ENCODE measurements at regions not wholly inside any gene's neighbourhood (a gene's known extent, or its start where the extent isn't known, plus 50 kb on each side); places are given as distances from the start of the nearest gene placed in this dataset.
"Not testable (repeated sequence)": the region's sequence is repeated elsewhere in the genome, so short reads cannot be mapped to it uniquely, and the experiment has no call there.

DNA sequence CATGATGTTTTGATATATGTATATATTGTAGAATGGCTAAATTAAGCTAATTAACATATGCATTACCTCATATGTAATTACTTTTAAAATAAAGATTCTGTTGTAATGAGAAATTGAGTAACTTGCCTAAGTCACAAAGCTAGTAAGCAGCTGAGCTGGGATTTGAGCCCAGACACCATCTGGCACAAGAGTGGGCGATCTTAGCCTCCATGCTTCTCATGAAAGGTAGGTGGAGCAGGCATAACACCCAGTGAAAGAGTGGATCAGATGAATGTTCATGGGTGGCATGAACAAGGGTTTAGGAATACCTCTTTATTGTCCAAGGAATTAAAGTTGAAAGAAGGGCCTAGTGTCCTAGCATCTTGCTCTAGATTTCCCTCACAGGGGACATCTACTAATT lies 365.4 kb downstream of the TFAP2B start:
- intact Hi-C loops (cut with DNase I) = no loop called here
- no peak for DNase-seq

DNA sequence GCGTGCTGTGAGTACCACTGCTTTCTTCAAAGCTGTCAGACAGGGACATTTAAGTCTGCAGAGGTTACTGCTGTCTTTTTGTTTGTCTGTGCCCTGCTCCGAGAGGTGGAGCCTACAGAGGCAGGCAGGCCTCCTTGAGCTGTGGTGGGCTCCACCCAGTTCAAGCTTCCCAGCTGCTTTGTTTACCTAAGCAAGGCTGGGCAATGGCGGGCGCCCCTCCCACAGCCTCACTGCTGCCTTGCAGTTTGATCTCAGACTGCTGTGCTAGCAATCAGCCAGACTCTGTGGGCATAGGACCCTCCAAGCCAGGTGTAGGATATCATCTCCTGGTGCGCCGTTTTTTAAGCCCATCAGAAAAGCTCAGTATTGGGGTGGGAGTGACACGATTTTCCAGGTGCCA lies 374.5 kb downstream of the TFAP2B start:
- intact Hi-C loops (cut with DNase I); DNase-seq: not testable (repeated sequence)

DNA sequence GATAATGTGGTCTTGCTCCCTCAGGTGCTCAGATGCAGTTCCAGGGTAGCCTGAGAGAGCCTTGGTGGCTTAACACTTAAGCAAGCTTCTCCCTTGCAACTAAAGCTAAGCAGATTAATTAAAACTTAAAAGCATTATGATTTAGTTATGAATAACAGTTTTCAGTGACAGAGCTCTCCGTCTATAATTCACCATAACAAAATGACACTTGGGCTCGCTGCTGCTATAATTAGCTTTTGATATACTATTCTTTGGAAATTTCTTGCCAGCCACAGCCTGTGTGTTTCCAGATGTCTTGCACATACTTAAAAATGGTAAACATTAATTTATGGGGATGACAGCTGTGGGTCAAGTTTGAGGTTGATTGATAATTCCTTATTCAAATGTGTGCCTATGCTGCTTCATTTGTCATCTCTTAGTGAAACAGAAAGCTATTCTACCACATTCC lies 380.5 kb downstream of the TFAP2B start:
- intact Hi-C loops (cut with DNase I) = no loop called here
- DNase-seq = no peak

DNA sequence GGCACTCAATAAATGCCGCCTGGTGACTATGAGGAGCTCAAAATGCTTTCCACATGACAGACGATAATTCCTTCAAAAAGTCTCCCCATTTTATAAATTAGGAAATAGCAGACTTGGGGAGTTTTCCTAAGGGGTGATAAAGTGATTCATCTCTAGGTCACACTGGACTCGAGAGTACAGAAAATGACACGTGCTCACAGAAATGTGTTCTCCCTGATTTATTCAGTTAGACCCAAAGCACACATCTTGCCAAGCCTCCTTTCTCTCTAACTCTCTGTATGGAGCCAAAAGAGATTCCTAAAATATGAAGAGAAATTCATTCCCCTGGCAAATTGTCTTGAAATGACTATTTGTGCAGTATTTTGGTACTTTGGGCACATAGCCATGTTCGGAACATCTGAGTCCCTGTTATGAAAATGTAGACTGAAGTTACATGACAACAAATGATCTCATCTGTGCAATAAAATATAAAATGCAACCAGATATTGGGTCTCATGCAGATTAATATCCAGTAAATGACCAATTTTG lies 381.1 kb downstream of the TFAP2B start:
- intact Hi-C loops (cut with DNase I) = no loop called here
- DNase-seq = no peak

DNA sequence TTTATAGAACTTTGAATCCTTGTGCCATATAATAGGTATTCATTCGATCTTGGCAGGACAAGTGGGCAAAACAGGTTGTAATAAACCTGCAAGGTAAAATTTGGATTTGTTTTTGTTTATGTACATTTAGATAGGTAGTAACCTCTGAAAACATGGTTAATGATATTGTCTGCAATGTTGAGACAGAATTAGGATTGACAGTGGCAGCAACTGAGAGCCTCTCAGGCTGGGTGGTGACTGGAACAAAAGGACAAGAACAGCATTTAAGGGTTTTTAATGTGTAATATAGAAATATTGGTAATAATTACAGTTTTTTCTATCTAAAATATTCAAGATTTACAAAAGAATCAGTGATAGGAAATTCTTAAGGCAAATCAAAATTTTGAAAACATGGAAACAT lies 382.0 kb downstream of the TFAP2B start:
- DNase-seq = no peak
- intact Hi-C loops (cut with DNase I) = no loop called here

DNA sequence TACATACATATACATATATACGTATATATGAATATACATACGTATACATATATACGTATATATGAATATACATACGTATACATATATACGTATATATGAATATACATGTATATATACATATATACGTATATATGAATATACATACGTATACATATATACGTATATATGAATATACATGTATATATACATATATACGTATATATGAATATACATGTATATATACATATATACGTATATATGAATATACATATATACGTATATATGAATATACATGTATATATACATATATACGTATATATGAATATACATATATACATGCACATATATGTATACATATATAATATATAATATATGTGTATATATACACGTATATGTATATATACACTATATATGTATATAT lies 384.0 kb downstream of the TFAP2B start:
- DNase-seq; intact Hi-C loops (cut with DNase I): not testable (repeated sequence)

DNA sequence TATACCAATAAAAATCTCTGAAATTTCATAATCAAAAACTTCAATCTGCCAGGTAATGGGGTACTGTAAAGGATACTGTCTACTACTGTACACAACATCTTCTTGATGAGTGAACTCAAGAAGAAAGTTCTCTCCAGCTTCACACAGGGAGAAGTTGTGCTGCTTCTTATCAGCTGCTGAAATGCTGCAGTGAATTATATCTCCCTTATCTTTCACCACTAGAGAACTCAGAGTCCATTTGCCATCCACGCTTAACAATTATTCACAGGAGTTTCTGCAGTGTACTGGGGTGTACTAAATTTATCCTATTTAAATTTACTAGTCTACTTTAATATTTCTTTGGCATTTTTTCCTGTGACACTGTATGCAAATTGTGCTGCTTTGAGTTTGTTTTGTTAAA lies 384.8 kb downstream of the TFAP2B start:
- intact Hi-C loops (cut with DNase I) = no loop called here

DNA sequence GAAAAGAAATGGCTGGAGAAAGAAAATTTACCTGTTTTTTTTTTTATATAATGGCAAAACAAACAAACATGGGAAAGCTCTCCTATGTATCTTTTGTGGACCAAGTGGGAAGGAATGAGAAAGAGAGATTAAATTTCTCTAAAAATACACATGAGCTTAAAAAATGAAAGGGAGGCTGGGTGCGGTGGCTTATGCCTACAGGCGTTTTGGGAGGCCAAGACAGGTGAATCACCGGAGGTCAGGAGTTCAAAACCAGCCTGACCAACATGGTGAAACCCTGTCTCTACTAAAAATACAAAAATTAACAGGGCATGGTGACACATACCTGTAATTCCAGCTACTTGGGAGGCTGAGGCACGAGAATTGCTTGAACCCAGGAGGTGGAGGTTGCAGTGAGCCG lies 388.0 kb downstream of the TFAP2B start:
- intact Hi-C loops (cut with DNase I); DNase-seq: not testable (repeated sequence)

More for the DNA sequence above, 384.8 kb downstream of the TFAP2B start:
- no peak for DNase-seq

DNA sequence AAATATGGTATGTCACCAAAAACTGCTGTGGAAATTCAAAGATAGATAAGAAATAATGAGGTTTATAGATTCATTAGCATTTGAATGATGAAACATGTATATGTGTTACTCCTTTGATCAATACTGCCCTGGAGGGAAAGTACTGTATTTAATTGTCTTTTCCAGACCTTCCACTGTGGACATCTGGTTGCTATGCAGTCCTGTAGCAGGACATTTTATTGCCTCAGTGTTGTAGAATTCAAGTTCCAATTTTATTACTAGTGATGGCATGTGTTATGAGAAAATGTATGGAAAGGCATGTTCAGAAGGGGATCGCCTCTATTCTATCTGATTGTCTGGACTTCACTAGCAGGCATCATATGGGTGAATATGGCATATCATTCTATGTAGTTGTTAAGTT lies 391.0 kb downstream of the TFAP2B start:
- intact Hi-C loops (cut with DNase I) = no loop called here
- no peak for DNase-seq

DNA sequence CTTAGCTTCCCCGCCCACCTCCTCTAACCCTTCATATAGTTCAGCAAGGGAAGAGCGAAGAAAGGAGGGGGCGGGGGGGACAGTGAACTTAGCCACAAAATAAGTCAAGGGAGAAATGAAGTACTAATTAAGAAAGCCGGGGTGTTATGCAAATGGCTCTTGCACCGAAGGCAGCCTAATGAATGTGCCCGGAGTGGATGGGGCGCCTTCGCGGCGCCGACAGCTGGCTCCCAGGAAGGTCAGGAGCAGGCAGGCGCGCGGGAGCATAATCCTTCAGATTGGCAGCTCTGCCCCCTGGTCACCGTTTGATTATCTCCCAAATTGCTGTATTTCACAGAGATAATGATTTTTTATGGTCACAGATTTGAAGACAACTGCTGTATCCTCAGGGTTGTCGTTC lies 395.1 kb downstream of the TFAP2B start:
- DNase-seq = peak in 22 of 42 donors; percentile 1 to 45 (median 8)
- intact Hi-C loops (cut with DNase I) = no loop called here

DNA sequence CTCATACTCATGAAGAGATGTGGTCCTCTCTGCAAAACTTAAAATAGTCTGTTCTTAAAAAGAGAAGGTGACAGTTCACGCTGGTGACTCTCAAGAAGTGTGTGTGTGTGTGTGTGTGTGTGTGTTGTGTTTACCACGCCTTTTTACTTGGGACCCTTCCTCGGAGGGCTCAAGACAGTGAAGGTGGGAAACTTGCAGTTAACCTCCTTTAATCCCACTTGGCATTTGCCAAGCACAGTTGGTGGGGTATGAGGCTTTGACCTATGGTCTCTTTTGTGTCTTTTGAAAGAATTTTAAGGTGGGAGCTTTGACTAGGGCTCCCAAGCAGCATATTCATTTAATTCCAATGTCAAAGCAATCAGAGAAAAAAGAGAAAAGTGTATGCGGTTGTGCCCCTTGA lies 395.8 kb downstream of the TFAP2B start:
- DNase-seq = no peak
- intact Hi-C loops (cut with DNase I) = no loop called here

DNA sequence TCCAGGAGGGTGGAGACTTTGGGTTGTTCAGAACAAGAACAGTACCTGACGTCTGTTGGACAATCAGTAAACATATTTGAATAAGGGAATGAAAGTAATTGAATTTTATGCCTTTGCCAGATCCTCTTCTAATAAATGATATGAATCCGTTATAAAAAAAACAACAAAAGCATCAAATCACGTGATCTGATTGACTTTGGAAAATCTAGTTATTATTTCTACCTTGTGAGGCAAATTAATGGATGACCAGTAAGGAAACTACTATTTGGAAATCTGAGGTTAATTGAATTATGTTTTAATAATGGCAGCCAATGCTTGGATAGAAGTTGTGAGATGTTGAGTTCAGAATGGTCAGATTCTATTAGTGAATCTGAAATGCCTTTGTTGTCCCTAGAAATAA lies 399.5 kb downstream of the TFAP2B start:
- no peak for DNase-seq
- intact Hi-C loops (cut with DNase I) = no loop called here

DNA sequence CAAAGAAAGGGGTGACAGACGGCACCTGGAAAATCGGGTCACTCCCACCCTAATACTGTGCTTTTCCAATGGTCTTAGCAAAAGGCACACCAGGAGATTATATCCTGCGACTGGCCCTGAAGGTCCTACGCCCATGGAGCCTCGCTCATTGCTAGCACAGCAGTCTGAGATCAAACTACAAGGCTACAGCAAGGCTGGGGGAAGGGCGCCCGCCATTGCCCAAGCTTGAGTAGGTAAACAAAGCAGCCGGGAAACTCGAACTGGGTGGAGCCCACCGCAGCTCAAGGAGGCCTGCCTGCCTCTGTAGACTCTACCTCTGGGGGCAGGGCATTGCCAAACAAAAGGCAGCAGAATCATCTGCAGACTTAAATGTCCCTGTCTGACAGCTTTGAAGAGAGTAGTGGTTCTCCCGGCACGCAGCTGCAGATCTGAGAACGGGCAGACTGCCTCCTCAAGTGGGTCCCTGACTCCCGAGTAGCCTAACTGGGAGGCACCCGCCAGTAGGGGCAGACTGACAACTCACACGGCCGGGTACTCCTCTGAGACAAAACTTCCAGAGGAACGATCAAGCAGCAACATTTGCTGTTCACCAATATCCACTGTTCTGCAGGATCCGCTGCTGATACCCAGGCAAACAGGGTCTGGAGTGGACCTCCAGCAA lies 406.0 kb downstream of the TFAP2B start:
- DNase-seq; intact Hi-C loops (cut with DNase I): not testable (repeated sequence)

DNA sequence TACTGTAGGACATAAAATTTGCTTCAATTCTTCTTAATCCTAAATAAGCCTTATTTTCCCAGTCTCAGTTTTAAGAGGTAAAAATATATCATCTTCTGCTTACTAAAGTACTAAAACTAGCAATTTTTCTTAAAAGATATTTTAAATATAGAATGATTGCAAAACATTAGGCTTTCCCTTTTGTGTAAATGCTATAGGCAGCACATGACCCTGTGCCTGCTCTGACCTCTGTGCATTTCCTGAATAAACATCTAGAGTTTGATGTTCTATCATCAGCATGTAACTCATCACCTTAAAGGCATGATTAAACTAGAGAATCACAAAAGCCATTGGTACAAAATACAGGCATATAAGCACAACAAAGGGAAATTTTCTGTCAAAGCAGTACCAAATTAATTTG lies 422.7 kb downstream of the TFAP2B start:
- intact Hi-C loops (cut with DNase I) = no loop called here
- DNase-seq = no peak

DNA sequence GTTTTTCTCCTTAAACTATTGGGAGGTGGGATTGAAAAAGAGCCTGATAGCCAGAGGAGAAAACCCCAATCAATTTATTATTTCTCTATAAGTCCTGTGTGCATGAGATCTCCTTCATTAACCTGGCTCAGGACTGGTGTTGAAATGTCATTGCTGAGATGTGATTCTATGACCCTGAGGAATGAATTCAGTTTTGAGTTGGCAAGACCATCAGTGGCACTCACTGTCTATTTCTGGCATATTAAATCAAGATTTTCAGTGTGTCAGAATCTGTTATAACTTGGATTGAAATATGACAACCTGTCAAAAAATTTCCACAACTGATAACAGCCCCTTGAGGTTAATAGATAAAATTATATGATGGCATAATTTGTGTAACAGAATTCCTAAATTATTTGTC lies 431.1 kb downstream of the TFAP2B start:
- DNase-seq = no peak
- intact Hi-C loops (cut with DNase I) = no loop called here

DNA sequence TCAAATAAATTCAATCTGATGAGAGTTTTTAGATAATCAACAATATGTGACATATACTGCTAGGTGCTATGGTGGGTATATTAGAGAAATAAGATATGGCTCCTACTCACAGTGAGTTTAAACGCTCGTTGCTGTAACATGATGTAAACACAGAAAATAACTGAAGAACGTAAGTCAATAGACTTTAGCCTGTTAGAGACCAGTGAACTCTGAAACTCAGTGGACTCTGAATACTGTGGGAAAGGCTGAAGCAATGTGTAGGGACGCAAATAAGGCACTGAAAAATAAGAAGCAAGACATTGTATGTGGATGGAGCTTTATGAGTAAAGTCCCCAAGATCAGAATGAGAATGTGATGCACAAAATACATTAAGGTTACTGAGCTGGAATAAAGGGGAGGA lies 431.6 kb downstream of the TFAP2B start:
- intact Hi-C loops (cut with DNase I) = no loop called here
- no peak for DNase-seq

DNA sequence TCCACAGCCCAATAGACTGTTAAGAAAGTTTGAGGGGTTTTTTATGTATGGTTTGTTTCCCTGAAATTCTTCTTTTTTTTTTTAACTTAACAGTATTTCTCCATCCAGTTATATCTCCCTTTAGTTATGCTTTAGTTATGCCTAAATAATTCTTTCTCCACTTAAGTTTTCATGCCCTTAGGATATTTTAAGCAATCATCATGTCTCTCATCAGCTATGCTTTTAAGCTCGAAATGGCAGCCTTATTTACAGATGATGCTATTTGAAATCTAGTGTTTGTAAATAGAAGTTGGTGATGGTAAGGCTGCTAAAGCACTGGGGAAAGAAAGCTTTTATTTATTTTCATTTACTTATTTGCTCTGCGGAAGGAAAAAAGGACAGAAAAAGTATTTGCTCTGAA lies 439.3 kb downstream of the TFAP2B start:
- no peak for DNase-seq
- intact Hi-C loops (cut with DNase I) = no loop called here

DNA sequence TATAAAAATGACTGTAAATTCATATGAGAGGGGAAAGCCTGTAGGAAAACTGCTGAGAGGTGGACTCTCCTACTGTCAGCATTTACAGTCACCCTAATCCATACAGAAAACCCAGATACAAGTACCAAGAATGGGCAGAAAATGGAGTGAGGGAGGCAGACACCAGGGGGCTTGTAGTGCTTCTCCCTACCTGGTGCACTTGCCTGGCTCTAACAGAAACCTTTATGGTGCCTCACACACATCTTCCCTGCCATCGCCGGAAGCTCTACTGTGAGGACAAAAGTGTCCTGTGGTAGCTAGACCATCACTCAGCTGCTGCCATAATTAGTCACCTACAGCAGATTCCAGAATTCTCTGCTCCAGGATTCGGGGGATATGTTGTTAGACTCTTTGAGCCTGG lies 441.3 kb downstream of the TFAP2B start:
- intact Hi-C loops (cut with DNase I) = no loop called here
- no peak for DNase-seq

DNA sequence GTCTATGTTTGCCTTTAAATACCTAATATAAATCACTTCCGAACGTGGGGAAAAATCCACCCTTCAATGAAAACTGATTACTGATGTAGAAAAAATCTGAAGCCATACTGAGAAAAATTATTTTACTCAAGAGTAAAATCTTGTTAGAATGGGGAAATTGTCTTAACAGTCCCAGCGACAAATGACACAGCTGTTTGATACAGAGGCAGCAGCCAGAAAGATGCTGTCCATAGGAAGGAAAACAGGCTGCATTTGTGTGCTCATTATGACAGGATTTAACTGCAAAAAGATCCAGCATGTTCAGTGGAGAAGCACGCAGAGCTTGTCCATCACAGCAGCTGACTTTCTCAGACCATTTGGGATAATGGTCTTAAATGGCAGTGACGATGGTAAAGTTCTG lies 443.0 kb downstream of the TFAP2B start:
- DNase-seq = no peak
- intact Hi-C loops (cut with DNase I) = no loop called here

DNA sequence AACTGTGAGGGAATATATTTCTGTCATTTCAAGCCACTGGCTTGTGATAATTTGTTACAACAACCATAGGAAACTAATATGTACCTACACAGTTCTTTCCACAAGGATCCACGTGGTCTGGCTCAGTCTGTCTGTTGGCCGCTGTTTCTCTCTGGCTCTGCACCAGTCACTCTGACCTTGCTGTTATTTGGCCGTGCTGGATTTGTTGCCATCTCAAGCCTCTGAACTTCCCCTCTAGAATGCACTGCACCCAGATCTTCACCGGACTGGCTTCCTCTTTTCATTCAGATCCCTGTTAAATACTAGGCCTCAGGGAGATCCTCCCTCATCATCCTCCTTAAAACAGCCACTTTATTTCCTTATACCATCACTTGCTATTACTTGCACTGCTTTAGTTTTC lies 446.8 kb downstream of the TFAP2B start:
- peak in 22 of 42 donors; percentile 2 to 47 (median 14) for DNase-seq
- intact Hi-C loops (cut with DNase I) = no loop called here

DNA sequence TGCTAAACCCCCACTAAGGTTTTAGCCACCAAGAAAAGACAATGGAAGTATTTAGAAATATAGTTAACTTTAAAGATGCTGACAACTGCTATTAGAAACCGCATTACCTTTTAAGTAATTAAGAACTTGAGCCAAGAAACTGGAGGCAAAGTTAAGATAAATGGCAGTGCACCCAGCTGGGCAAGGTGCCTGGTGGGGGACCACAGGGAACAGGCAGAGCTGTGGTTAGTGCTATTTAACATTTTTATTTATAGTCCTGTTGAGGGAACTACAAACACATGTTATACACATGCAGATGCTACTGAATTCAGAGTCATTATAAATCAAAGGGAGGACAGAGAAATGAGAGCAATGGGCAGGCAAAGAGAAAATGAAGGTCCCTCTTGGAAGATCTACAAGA lies 447.9 kb downstream of the TFAP2B start:
- intact Hi-C loops (cut with DNase I) = no loop called here
- DNase-seq = no peak
